ENCODE measurements at regions not wholly inside any gene's neighbourhood (a gene's known extent, or its start where the extent isn't known, plus 50 kb on each side); places are given as distances from the start of the nearest gene placed in this dataset.

- in situ Hi-C loops (cut with MboI; ENCODE audit: low sequenced_read_pairs) = no loop called here
Measured at GRCh38 chr3:117893638-117894037, 1141.0 kb downstream of the IGSF11 start.

DNA sequence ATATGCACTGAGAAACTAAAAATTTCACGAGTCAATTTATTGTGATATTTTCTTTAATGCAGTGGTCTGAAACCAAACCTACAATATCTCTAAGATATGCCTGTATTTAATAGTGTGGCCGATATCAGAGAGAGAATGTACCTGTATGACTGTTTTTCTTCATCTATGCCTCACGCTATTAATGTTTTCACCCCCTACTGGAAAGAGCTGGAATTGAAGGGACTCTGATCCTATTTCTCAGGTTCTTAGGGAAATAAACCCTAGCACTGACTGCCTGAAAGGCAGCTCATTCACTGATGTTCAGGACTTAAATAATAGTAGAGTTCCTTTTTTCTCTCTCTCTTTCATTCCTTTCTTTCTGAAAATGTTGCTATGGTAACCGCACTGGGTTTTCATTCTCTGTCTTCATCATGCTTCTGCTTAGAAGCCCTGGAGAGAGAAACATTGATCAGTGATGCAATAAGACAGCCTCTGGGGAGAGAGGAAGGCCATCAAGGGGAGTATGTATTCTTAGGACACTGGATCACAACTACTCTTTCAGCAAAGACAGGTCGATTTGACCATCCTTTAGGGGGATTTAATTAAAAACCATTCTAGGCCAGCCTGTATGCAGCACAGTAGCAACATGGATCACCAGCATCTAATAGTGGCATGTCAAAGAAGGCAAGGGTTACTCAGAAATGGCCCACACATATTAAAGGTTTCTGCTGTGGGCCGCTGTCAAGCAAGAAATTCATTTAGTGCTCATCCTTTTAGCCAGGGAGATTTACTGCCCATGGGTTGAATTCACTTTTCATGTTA lies 1135.7 kb downstream of the IGSF11 start:
- in situ Hi-C loops (cut with MboI; ENCODE audit: low sequenced_read_pairs) = no loop called here

DNA sequence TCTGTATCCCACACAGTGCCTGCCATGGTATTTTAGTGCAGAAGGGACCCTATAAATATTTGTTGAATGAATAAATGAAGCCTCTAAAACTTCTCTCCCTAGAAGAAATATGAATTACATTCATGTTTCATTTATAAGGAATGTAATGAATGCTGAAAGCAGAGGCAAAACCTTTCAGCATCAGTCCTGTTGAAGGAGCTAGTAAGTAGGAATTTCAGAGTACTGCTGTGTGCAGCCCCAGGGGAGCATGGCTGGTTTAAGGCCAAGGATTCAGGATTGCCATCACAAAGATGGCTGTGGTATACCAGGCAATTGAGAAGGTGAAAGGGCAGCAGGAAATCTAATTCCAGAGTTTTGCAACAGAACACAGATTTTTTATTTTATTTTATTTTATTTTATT lies 1131.4 kb downstream of the IGSF11 start:
- in situ Hi-C loops (cut with MboI; ENCODE audit: low sequenced_read_pairs) = no loop called here

DNA sequence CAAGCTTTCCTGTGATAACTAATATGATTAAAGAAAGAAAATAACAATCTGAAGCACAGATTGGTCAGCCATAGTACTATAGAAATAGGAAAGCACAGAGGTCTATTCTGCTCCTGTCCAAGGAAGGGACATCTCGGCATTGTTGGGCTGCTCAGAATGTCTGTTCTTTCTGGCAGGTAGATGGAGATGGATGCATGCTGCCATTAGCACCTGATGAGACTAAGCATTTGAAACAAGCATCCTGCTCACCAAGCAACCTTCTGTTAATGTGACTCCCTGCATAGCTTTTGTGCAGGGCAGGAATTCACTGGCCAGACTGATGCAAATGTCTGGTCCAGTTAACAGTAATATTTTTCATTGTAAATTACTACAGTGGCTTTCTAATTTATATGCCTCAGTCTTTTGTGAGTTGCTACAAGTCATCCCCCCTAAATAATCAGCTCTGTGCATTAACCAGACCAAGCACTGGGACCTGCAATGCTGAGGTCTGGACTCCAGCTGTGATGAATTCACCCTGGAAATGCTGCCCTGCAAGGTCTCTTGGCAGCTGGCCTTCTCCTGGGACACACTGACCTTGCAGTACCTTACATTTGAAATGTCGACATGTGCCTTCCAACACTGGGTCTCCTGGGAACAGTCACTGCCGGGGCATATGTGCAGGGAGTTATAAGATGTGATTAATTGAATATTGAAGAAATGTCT lies 1123.7 kb downstream of the IGSF11 start:
- in situ Hi-C loops (cut with MboI; ENCODE audit: low sequenced_read_pairs) = no loop called here

- in situ Hi-C loops (cut with MboI; ENCODE audit: low sequenced_read_pairs) = no loop called here
Measured at GRCh38 chr3:117912352-117912751, 1122.3 kb downstream of the IGSF11 start.

DNA sequence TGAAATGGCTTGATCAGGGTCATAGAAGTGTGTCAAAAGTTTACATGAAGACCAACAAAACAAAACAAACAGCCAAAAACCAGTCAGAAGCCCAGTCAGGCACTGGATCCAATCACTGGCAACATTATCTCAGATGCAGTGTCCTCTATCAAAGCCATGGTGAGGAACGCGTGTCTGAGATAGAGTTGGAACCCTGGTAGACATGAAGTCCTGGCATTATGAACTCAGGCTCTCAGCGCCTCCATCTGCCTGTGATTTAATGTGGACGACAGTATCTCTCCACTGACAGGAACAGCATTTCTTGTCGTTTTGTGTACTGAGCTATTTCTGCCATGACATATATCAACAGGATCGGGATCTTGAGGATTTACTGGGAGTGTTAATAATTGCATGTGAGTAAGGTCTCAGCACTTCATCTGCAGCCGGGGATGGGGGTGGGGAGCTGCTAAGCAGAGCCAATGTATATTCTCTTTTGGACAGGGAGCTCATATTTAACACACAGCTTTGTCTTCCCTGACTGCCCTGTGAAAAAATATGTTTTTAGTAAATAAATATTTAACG lies 1120.0 kb downstream of the IGSF11 start:
- in situ Hi-C loops (cut with MboI; ENCODE audit: low sequenced_read_pairs) = no loop called here

- in situ Hi-C loops (cut with MboI; ENCODE audit: low sequenced_read_pairs) = no loop called here
Measured at GRCh38 chr3:117916839-117917238, 1117.8 kb downstream of the IGSF11 start.

GRCh38 chr3:117919621-117920020 lies 1115.0 kb downstream of the IGSF11 start:
- in situ Hi-C loops (cut with MboI; ENCODE audit: low sequenced_read_pairs) = no loop called here

- in situ Hi-C loops (cut with MboI; ENCODE audit: low sequenced_read_pairs) = no loop called here
Measured at GRCh38 chr3:117920253-117920898, 1114.3 kb downstream of the IGSF11 start.

GRCh38 chr3:117921411-117921810 lies 1113.2 kb downstream of the IGSF11 start:
- in situ Hi-C loops (cut with MboI; ENCODE audit: low sequenced_read_pairs) = no loop called here

DNA sequence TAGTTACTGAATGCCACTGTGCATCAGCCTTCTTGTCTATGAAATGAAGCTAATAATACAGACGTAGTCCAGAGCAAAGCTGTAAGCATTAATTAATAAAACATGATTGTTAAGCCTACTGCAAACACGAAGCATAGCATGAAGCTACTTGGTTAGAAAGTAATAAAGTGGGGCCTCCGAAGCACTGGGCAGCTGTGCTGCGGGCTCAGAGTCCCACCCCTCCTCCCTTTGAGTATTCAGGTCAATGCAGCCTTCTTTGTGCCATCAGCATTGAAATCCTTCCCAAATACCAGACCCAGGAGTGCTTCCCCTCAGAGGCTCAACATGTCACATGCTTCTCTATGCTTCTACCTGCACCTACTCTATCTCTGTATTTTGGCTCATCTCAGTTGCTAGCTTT lies 1112.6 kb downstream of the IGSF11 start:
- in situ Hi-C loops (cut with MboI; ENCODE audit: low sequenced_read_pairs) = no loop called here

DNA sequence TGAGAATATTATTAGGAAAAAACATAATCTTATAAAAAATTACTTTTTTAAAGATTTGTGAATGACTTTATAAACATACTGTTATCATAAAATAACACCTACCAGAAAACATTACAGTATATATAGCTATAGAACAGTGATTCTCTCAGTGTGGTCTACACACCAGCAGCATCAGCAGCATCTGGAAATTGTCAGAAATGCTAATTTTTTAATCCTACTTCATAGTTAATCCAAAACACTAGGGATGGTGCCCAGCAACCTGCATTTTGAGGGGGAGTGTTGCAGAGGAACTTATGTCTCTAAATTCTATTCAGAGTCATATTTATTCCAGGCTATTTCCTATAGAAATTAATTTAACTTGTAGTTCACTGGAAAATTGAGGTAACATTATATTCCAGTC lies 1107.8 kb downstream of the IGSF11 start:
- in situ Hi-C loops (cut with MboI; ENCODE audit: low sequenced_read_pairs) = no loop called here

- in situ Hi-C loops (cut with MboI; ENCODE audit: low sequenced_read_pairs) = no loop called here
Measured at GRCh38 chr3:117927825-117928224, 1106.8 kb downstream of the IGSF11 start.

- in situ Hi-C loops (cut with MboI; ENCODE audit: low sequenced_read_pairs) = no loop called here
Measured at GRCh38 chr3:117928836-117929235, 1105.8 kb downstream of the IGSF11 start.

DNA sequence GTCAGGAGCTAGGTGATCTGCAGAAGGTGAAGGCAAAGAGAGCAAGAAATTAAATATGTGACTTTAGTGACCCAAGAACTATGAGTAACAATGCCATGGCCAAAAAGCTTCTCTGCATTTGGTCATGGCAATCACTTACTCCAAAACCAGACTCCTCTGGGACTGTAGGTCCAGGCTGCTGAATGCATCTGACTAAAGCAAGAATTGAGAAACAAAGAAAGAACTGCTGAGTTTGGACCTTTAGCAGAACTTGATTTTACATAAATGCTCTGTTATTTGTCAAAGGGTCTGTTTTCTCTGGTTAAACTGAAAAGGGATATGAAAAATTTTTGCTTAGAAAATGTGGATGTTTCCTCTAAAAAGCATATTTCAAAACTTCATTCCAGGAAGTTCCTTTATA lies 1102.2 kb downstream of the IGSF11 start:
- in situ Hi-C loops (cut with MboI; ENCODE audit: low sequenced_read_pairs) = no loop called here

GRCh38 chr3:117936159-117936558 lies 1098.5 kb downstream of the IGSF11 start:
- in situ Hi-C loops (cut with MboI; ENCODE audit: low sequenced_read_pairs) = no loop called here

DNA sequence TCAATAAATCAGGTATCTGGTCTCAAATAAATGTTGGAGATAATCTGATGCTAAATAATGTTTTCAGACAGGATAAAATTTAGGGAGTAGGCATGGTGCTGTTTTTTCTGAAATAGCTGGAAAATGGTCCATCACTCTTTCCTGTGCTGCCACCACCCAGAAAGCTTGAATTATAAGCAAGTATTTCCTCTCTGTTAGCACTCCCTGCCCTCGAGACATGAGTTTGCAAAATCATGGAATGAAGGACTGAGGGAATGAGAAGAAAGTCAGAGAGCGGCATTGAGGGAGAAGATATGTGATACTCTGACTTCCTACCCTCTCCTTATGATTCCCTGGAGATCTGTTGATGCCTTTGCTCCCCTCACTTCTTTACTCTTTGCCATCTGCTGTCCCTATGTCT lies 1095.7 kb downstream of the IGSF11 start:
- in situ Hi-C loops (cut with MboI; ENCODE audit: low sequenced_read_pairs) = no loop called here

- in situ Hi-C loops (cut with MboI; ENCODE audit: low sequenced_read_pairs) = no loop called here
Measured at GRCh38 chr3:117939425-117940027, 1095.1 kb downstream of the IGSF11 start.

GRCh38 chr3:117941015-117941414 lies 1093.6 kb downstream of the IGSF11 start:
- in situ Hi-C loops (cut with MboI; ENCODE audit: low sequenced_read_pairs) = no loop called here

- in situ Hi-C loops (cut with MboI; ENCODE audit: low sequenced_read_pairs) = no loop called here
Measured at GRCh38 chr3:117941756-117942155, 1092.9 kb downstream of the IGSF11 start.

GRCh38 chr3:117954131-117954530 lies 1080.5 kb downstream of the IGSF11 start:
- in situ Hi-C loops (cut with MboI; ENCODE audit: low sequenced_read_pairs) = no loop called here
